ENCODE measurements at regions not wholly inside any gene's neighbourhood (a gene's known extent, or its start where the extent isn't known, plus 50 kb on each side); places are given as distances from the start of the nearest gene placed in this dataset.

DNA sequence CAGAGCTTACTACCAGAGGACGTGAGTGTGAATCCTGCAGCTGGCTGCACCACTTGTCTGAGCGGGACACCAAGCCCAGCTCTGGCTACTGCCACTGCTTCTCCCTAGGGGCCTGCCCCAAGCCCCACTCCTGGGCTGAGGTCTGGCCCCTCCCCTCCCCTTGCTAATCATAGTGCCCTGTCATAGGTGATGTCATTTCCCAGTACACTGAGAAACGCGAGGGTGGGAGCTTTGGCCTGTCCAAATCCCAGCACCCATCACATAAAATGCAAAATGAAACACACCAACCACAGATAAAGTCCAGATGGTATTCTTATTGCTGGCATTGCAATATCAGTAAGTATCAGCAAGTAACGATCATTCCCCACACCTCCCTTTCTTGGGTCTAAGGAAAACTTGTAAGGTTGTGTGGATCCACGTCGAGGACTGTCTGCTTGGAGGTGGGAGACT, 77.7 kb downstream of the TOMM20 start:
- TF ChIP-seq POLR2A (IDR thresholded peaks at IDR 0.05; ENCODE audit: low read depth, low read length) = no peak
- no peak for TF ChIP-seq SPI1 (IDR thresholded peaks at IDR 0.05; ENCODE audit: low read depth, low read length)
- no peak for TF ChIP-seq TAF1 (IDR thresholded peaks at IDR 0.05; ENCODE audit: low read depth, low read length)
